NCI-H524 (cell line): ENCODE measurements at regions not wholly inside any gene's neighbourhood (a gene's known extent, or its start where the extent isn't known, plus 50 kb on each side); places are given as distances from the start of the nearest gene placed in this dataset.
"Not testable (repeated sequence)": the region's sequence is repeated elsewhere in the genome, so short reads cannot be mapped to it uniquely, and the experiment has no call there.

Experiments used
- DNase-seq, 2 experiments: peaks; one replicate each; lab custom pipeline; 2025; lab: John Stamatoyannopoulos, UW

GRCh38 chr5:106822851-106823250 lies 847.9 kb downstream of the EFNA5 start:
- no peak for DNase-seq

DNA sequence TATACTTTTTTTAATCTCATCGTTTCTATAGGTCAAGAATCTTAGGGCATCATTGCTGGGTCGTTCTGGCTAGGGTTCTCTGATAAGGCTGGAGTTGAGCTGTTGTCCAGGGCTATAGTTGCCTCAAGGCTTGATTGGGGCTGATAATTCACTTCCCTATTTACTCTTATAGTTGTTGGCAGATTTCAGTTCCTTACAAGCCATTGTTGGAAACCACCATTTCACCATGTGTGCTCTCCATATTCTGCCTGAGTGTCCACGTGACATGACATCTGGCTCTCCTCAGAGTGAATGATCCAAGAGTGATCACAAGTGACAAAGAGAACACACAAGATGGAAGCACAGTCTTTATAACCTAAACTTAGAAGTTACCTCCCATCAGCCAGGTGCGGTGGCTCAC lies 852.2 kb downstream of the EFNA5 start:
- no peak for DNase-seq

GRCh38 chr5:106814961-106815360 lies 855.8 kb downstream of the EFNA5 start:
- no peak for DNase-seq

- DNase-seq: no peak
Measured at GRCh38 chr5:106801554-106801953, 869.2 kb downstream of the EFNA5 start.

GRCh38 chr5:106797996-106798395 lies 872.7 kb downstream of the EFNA5 start:
- peak in 1 of 2 experiments; percentile 9 for DNase-seq

DNA sequence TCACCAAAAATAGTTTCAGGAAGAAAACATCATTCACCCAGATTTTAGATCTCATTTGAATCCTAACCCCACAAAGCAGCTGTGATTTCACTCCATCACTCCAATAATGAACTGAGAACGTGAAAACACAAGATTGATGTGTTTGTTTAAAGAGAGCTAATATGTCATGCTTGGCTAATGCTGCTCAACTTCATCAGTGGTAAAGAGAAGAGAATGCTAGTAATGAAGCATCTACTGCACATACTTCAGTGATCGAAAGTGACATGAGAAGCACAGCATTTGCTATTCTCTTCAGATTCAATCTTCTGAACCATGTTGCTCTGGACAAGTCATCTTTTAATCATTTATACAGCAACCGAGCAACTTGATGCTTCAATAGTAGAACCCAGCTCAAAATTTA lies 874.7 kb downstream of the EFNA5 start:
- no peak for DNase-seq

GRCh38 chr5:106784846-106785245 lies 885.9 kb downstream of the EFNA5 start:
- no peak for DNase-seq

DNA sequence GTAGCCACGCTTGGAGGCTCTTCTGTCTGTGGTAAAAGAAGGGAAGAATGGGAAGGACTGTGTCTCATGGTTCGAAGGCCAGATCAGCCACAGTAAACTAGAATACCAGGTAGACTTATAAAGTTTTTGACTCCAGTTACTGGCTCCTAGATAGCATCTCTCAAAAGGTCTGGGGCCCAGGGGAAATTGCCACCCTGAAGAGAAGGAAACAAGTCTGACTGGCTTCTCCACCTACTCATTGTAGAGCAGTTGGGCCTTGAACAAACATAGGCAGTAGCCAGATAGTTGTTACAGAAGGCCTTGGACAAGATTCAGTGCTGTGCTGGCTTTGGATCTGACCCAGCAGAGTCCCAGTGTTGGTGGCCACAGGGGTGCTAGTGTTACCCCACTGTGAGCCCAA lies 890.4 kb downstream of the EFNA5 start:
- DNase-seq: no peak

DNA sequence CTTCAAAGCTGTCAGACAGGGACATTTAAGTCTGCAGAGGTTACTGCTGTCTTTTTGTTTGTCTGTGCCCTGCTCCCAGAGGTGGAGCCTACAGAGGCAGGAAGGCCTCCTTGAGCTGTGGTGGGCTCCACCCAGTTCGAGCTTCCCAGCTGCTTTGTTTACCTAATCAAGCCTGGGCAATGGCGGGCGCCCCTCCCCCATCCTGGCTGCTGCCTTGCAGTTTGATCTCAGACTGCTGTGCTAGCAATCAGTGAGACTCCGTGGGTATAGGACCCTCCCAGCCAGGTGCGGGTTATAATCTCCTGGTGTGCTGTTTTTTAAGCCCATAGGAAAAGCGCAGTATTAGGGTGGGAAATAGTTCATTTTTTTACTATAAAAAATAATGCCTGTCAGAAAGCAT lies 894.2 kb downstream of the EFNA5 start:
- DNase-seq: not testable (repeated sequence)

GRCh38 chr5:106768392-106768791 lies 902.3 kb downstream of the EFNA5 start:
- no peak for DNase-seq

DNA sequence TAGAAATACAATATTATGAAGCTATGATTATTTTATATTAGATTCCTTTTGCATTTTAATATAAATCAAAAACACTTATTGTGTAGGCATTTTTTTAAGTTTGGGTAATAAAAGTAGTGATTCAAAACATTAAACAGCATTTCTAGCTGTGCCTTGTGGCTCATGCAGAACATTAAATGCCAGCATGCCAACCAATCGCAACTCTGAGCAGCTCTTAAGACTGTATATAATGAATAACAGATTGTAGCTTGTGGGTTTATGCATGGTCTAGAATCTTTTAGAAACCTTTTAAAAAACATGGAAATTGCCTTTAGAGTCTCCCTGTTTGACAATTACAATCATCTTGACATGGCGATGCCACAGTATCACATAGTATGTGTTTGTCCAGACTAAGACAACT lies 903.8 kb downstream of the EFNA5 start:
- no peak for DNase-seq

- no peak for DNase-seq
Measured at GRCh38 chr5:106759581-106759980, 911.2 kb downstream of the EFNA5 start.

- no peak for DNase-seq
Measured at GRCh38 chr5:106759152-106759551, 911.6 kb downstream of the EFNA5 start.

- no peak for DNase-seq
Measured at GRCh38 chr5:106757672-106758071, 913.1 kb downstream of the EFNA5 start.

GRCh38 chr5:106755789-106756188 lies 914.9 kb downstream of the EFNA5 start:
- peak; percentile 6 to 71 for DNase-seq

DNA sequence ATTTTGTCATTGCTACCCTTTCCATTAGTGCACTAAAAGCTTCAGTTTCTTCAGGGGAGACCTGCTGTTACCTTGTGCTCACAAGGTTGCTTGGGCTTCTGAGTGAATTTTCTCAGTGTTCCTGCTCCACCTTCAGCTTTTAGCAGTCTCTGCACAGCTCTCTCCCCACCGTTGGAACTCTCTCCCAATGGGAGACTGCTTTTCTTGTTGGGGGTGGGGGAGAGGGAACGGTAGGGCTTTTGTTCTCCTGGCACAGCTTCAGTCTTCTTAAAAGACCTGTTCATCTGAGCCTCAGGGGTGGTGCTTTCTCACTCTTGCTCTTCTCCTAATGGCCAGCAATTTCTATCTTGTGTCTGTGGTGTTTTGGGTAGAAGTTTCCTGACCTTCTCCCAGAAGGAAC lies 915.7 kb downstream of the EFNA5 start:
- DNase-seq: peak in 1 of 2 experiments; percentile 4

- DNase-seq: no peak
Measured at GRCh38 chr5:106749826-106750225, 920.9 kb downstream of the EFNA5 start.

- DNase-seq: no peak
Measured at GRCh38 chr5:106739127-106739526, 931.6 kb downstream of the EFNA5 start.

- no peak for DNase-seq
Measured at GRCh38 chr5:106737111-106737510, 933.6 kb downstream of the EFNA5 start.

GRCh38 chr5:106732624-106733023 lies 938.1 kb downstream of the EFNA5 start:
- no peak for DNase-seq

DNA sequence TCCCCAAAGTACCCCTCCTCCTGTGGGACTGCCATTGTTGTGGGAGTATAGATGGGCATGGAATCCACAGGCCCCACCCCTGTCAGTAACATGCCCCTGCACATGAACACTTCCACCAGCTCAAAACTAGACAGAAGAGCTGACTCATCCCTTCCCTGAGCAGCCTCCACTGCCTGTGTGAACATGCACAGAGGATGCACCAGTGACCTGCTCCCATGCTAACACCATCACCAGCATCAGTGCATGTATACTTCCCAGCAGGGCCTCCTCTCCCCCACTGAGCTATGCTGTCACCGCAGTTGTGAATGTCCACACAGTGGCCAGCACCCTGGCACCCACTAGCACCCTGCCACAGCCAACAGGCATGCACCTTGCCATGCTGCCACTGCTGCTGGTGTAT lies 939.8 kb downstream of the EFNA5 start:
- DNase-seq: no peak

DNA sequence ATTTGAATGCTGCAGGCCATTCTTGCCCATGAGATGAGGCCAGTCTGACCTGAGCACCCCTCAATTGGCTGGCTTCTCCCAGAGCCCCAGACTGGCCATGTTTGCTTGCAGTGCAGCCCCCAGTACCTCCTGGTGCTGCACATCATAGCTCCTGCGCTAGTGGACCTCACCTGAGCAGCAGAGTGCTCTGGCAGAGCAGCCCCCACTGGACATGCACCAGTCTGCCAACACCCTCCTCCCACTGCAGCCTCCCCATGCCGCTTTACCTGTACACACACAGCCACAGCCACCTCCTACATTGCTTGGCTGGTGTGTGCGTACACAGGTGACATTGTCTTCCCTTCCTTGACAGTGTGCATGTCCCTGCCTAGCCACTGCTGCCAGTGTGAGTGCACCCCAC lies 940.2 kb downstream of the EFNA5 start:
- no peak for DNase-seq

GRCh38 chr5:106728208-106728607 lies 942.5 kb downstream of the EFNA5 start:
- no peak for DNase-seq

- no peak for DNase-seq
Measured at GRCh38 chr5:106727071-106727470, 943.7 kb downstream of the EFNA5 start.

GRCh38 chr5:106720367-106720766 lies 950.4 kb downstream of the EFNA5 start:
- DNase-seq: no peak
